Activated naive CD8-positive, alpha-beta T cell treated with anti-CD3 and anti-CD28 coated beads, Interleukin-2, amount 50 U/mL, for 24 hours (primary cell): ENCODE measurements at regions not wholly inside any gene's neighbourhood (a gene's known extent, or its start where the extent isn't known, plus 50 kb on each side); places are given as distances from the start of the nearest gene placed in this dataset.

Source experiments
- ATAC-seq: fragments of 150-1000 bp; cut with Tn5 transposase; one replicate; pipeline ENCODE4 v1.10.0; 2021
- DNase-seq: peaks from one replicate; pipeline ENCODE4 v3.0.0; 2021
- H3K27ac Mint-ChIP-seq: one replicate; pipeline ENCODE4 v1.8.0; 2021; ENCODE audit warnings: mild to moderate bottlenecking, mixed read lengths
- H3K27me3 Mint-ChIP-seq: one replicate; pipeline ENCODE4 v1.8.0; 2021; ENCODE audit warnings: mixed read lengths
- H3K36me3 Mint-ChIP-seq: one replicate; pipeline ENCODE4 v1.8.0; 2021; ENCODE audit warnings: low read depth, mixed read lengths
- H3K4me1 Mint-ChIP-seq: one replicate; pipeline ENCODE4 v1.8.0; 2021; ENCODE audit warnings: mixed read lengths
- H3K4me3 Mint-ChIP-seq: one replicate; pipeline ENCODE4 v1.8.0; 2021; ENCODE audit warnings: mild to moderate bottlenecking, moderate library complexity, mixed read lengths
- H3K9me3 Mint-ChIP-seq: one replicate; pipeline ENCODE4 v1.8.0; 2021; ENCODE audit warnings: mixed read lengths

GRCh38 chr4:137238456-137239162 is 293.7 kb downstream of the PCDH18 start:
- no peak for ATAC-seq
- Mint-ChIP-seq H3K27me3 (no peaks in the 10 kb centered on the region), H3K4me3 (no peak overlapping the region)

GRCh38 chr4:137226900-137227299 is 305.4 kb downstream of the PCDH18 start:
- no peak for DNase-seq
- Mint-ChIP-seq H3K9me3 (peaks cover 4% of the 10 kb centered on the region), H3K4me1 (no peaks in the 10 kb centered on the region), H3K4me3 (no peak overlapping the region), H3K27me3 (no peaks in the 10 kb centered on the region), H3K36me3 (no peaks in the 10 kb centered on the region), H3K27ac (no peak overlapping the region)
- ATAC-seq: no peak

More at GRCh38 chr4:137238456-137239162, 293.7 kb downstream of the PCDH18 start:
- no peak for DNase-seq
- H3K27ac Mint-ChIP-seq: no peak overlapping the region
- peaks cover 4% of the 10 kb centered on the region for H3K9me3 Mint-ChIP-seq
- H3K4me1 Mint-ChIP-seq: no peaks in the 10 kb centered on the region
- H3K36me3 Mint-ChIP-seq: no peaks in the 10 kb centered on the region

- Mint-ChIP-seq H3K36me3 (no peaks in the 10 kb centered on the region), H3K4me3 (no peak overlapping the region), H3K27me3 (no peaks in the 10 kb centered on the region), H3K4me1 (no peaks in the 10 kb centered on the region), H3K9me3 (peaks cover 4% of the 10 kb centered on the region), H3K27ac (no peak overlapping the region)
- DNase-seq (no peak), ATAC-seq (no peak)
Measured at GRCh38 chr4:137226221-137226620, 306.1 kb downstream of the PCDH18 start.

- ATAC-seq (no peak), DNase-seq (no peak)
- Mint-ChIP-seq H3K27ac (no peak overlapping the region), H3K9me3 (peaks cover 7% of the 10 kb centered on the region), H3K27me3 (no peaks in the 10 kb centered on the region), H3K4me3 (no peak overlapping the region), H3K36me3 (no peaks in the 10 kb centered on the region), H3K4me1 (no peaks in the 10 kb centered on the region)
Measured at GRCh38 chr4:137213372-137214173, 318.7 kb downstream of the PCDH18 start.

- Mint-ChIP-seq H3K27ac (no peak overlapping the region), H3K4me1 (no peaks in the 10 kb centered on the region), H3K27me3 (no peaks in the 10 kb centered on the region), H3K36me3 (no peaks in the 10 kb centered on the region), H3K4me3 (no peak overlapping the region), H3K9me3 (peaks cover 6% of the 10 kb centered on the region)
- ATAC-seq: no peak
- DNase-seq: no peak
Measured at GRCh38 chr4:137212601-137213000, 319.7 kb downstream of the PCDH18 start.

GRCh38 chr4:137209240-137209639 is 323.1 kb downstream of the PCDH18 start:
- Mint-ChIP-seq H3K9me3 (peaks cover 4% of the 10 kb centered on the region), H3K4me3 (no peak overlapping the region), H3K27me3 (no peaks in the 10 kb centered on the region), H3K27ac (no peak overlapping the region), H3K4me1 (no peaks in the 10 kb centered on the region), H3K36me3 (no peaks in the 10 kb centered on the region)
- no peak for DNase-seq
- no peak for ATAC-seq

- no peak overlapping the region for H3K4me3 Mint-ChIP-seq
- H3K27ac Mint-ChIP-seq: no peak overlapping the region
- H3K9me3 Mint-ChIP-seq: no peaks in the 10 kb centered on the region
- H3K4me1 Mint-ChIP-seq: no peaks in the 10 kb centered on the region
- DNase-seq (no peak), ATAC-seq (no peak)
- H3K36me3 Mint-ChIP-seq: no peaks in the 10 kb centered on the region
- no peaks in the 10 kb centered on the region for H3K27me3 Mint-ChIP-seq
Measured at GRCh38 chr4:137206781-137207180, 325.5 kb downstream of the PCDH18 start.

- DNase-seq (no peak), ATAC-seq (no peak)
- no peak overlapping the region for H3K4me3 Mint-ChIP-seq
- H3K27ac Mint-ChIP-seq: no peak overlapping the region
- H3K36me3 Mint-ChIP-seq: no peaks in the 10 kb centered on the region
- no peaks in the 10 kb centered on the region for H3K4me1 Mint-ChIP-seq
- no peaks in the 10 kb centered on the region for H3K27me3 Mint-ChIP-seq
- no peaks in the 10 kb centered on the region for H3K9me3 Mint-ChIP-seq
Measured at GRCh38 chr4:137203601-137204000, 328.7 kb downstream of the PCDH18 start.

GRCh38 chr4:137200322-137200721 is 332.0 kb downstream of the PCDH18 start:
- no peaks in the 10 kb centered on the region for H3K27me3 Mint-ChIP-seq
- H3K36me3 Mint-ChIP-seq: no peaks in the 10 kb centered on the region
- H3K9me3 Mint-ChIP-seq: no peaks in the 10 kb centered on the region
- ATAC-seq (no peak), DNase-seq (no peak)
- H3K27ac Mint-ChIP-seq: no peak overlapping the region
- no peak overlapping the region for H3K4me3 Mint-ChIP-seq
- H3K4me1 Mint-ChIP-seq: no peaks in the 10 kb centered on the region

GRCh38 chr4:137198791-137199190 is 333.5 kb downstream of the PCDH18 start:
- H3K9me3 Mint-ChIP-seq: no peaks in the 10 kb centered on the region
- no peaks in the 10 kb centered on the region for H3K36me3 Mint-ChIP-seq
- H3K4me3 Mint-ChIP-seq: no peak overlapping the region
- DNase-seq: no peak
- H3K4me1 Mint-ChIP-seq: no peaks in the 10 kb centered on the region
- ATAC-seq: no peak
- H3K27ac Mint-ChIP-seq: no peak overlapping the region
- no peaks in the 10 kb centered on the region for H3K27me3 Mint-ChIP-seq

- no peaks in the 10 kb centered on the region for H3K4me1 Mint-ChIP-seq
- H3K9me3 Mint-ChIP-seq: peaks cover 4% of the 10 kb centered on the region
- no peaks in the 10 kb centered on the region for H3K27me3 Mint-ChIP-seq
- no peaks in the 10 kb centered on the region for H3K36me3 Mint-ChIP-seq
- no peak overlapping the region for H3K27ac Mint-ChIP-seq
- ATAC-seq (no peak), DNase-seq (no peak)
- no peak overlapping the region for H3K4me3 Mint-ChIP-seq
Measured at GRCh38 chr4:137194670-137195069, 337.6 kb downstream of the PCDH18 start.

- Mint-ChIP-seq H3K4me3 (no peak overlapping the region), H3K4me1 (no peaks in the 10 kb centered on the region), H3K27ac (no peak overlapping the region), H3K27me3 (no peaks in the 10 kb centered on the region), H3K36me3 (no peaks in the 10 kb centered on the region), H3K9me3 (peaks cover 5% of the 10 kb centered on the region)
- no peak for DNase-seq
- no peak for ATAC-seq
Measured at GRCh38 chr4:137193564-137193963, 338.7 kb downstream of the PCDH18 start.

GRCh38 chr4:137181293-137181899 is 350.9 kb downstream of the PCDH18 start:
- no peak for ATAC-seq
- no peaks in the 10 kb centered on the region for H3K27me3 Mint-ChIP-seq
- H3K36me3 Mint-ChIP-seq: no peaks in the 10 kb centered on the region
- no peak overlapping the region for H3K27ac Mint-ChIP-seq
- no peak for DNase-seq
- no peak overlapping the region for H3K4me3 Mint-ChIP-seq
- no peaks in the 10 kb centered on the region for H3K9me3 Mint-ChIP-seq
- no peaks in the 10 kb centered on the region for H3K4me1 Mint-ChIP-seq

- Mint-ChIP-seq H3K27ac (no peak overlapping the region), H3K4me1 (no peaks in the 10 kb centered on the region), H3K36me3 (no peaks in the 10 kb centered on the region), H3K27me3 (no peaks in the 10 kb centered on the region), H3K9me3 (no peaks in the 10 kb centered on the region), H3K4me3 (no peak overlapping the region)
- ATAC-seq (no peak), DNase-seq (no peak)
Measured at GRCh38 chr4:137180349-137180748, 351.9 kb downstream of the PCDH18 start.

- Mint-ChIP-seq H3K4me1 (no peaks in the 10 kb centered on the region), H3K27me3 (no peaks in the 10 kb centered on the region), H3K4me3 (no peak overlapping the region), H3K27ac (no peak overlapping the region), H3K9me3 (no peaks in the 10 kb centered on the region), H3K36me3 (no peaks in the 10 kb centered on the region)
- DNase-seq: no peak
- no peak for ATAC-seq
Measured at GRCh38 chr4:137156807-137157206, 375.5 kb downstream of the PCDH18 start.
